ENCODE measurements at regions not wholly inside any gene's neighbourhood (a gene's known extent, or its start where the extent isn't known, plus 50 kb on each side); places are given as distances from the start of the nearest gene placed in this dataset.
"Not testable (repeated sequence)": the region's sequence is repeated elsewhere in the genome, so short reads cannot be mapped to it uniquely, and the experiment has no call there.

DNA sequence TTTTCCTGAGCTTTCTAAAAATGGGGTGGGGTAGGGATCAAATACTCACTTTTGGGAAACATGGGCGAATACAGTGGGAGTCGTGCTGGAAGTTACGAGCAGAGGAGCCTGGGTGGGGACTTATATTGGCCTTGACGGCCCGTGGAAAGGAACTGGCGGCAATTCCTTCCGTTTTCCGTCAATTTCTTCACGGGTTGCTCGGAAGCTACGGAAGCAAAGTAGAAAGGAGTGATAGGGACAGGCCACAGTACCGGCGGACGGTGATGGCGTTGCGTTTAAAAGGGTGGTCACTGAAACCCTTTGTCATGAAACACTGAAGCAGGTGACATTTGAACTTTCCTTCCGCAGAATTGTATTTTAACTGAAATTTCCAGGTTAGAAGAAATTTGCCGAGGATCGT, 505.0 kb downstream of the PRIM2 start:
- not testable (repeated sequence) for TF ChIP-seq ZNF24 (IDR thresholded peaks at IDR 0.05); SMC3 (IDR thresholded peaks at IDR 0.05; ENCODE audit: borderline replicate concordance, low read length); TARDBP (IDR thresholded peaks at IDR 0.05; ENCODE audit: borderline replicate concordance); EZH2 (IDR thresholded peaks at IDR 0.05; ENCODE audit: borderline replicate concordance, control insufficient read depth, low read depth, low read length); HDAC2 (IDR thresholded peaks at IDR 0.05); NFXL1 (IDR thresholded peaks at IDR 0.05; ENCODE audit: borderline replicate concordance); TAF1 (IDR thresholded peaks at IDR 0.05; ENCODE audit: borderline replicate concordance, low read depth, low read length); RAD21 (IDR thresholded peaks at IDR 0.05; ENCODE audit: insufficient read depth, low read depth, low read length); BMI1 (IDR thresholded peaks at IDR 0.05; ENCODE audit: borderline replicate concordance)
- TF ChIP-seq, protein P1, sequence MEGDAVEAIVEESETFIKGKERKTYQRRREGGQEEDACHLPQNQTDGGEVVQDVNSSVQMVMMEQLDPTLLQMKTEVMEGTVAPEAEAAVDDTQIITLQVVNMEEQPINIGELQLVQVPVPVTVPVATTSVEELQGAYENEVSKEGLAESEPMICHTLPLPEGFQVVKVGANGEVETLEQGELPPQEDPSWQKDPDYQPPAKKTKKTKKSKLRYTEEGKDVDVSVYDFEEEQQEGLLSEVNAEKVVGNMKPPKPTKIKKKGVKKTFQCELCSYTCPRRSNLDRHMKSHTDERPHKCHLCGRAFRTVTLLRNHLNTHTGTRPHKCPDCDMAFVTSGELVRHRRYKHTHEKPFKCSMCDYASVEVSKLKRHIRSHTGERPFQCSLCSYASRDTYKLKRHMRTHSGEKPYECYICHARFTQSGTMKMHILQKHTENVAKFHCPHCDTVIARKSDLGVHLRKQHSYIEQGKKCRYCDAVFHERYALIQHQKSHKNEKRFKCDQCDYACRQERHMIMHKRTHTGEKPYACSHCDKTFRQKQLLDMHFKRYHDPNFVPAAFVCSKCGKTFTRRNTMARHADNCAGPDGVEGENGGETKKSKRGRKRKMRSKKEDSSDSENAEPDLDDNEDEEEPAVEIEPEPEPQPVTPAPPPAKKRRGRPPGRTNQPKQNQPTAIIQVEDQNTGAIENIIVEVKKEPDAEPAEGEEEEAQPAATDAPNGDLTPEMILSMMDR (IDR thresholded peaks at IDR 0.05 in 2 of 3, conservative IDR thresholded peaks at IDR 0.05 in 1 of 3; ENCODE audit: control insufficient read depth in 2 of 3, extremely low read depth in 1 of 3, insufficient read depth in 1 of 3, low read depth in 3 of 3, low read length in 3 of 3) = not testable (repeated sequence)
